ENCODE measurements at regions not wholly inside any gene's neighbourhood (a gene's known extent, or its start where the extent isn't known, plus 50 kb on each side); places are given as distances from the start of the nearest gene placed in this dataset.

DNA sequence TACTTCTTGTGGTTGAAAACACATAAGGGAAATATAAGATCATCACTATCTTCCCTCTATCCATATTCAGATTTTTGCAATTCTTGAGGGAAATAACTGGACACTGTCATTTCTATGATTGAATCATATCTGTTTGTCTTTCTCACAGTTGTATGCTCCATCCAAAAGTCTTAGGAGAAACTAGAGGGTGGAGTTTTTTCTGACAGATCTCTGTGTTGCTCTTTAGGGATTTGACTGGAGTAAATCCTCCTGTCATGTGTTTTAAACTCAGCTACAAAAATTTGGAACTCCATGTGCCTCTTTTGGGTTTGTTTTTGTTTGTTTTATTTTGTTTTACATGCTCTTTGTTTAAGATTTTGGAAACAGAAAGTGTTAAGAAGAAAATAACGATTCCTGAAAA lies 136.5 kb downstream of the SPATA18 start:
- Histone ChIP-seq H3K27me3 (no peaks in the 10 kb centered on the region), H3K9me3 (no peaks in the 10 kb centered on the region), H3K36me3 (no peaks in the 10 kb centered on the region), H3K4me1 (no peaks in the 10 kb centered on the region), H3K4me3 (ENCODE audit: low read depth, low read length) (no peak overlapping the region)
- TF ChIP-seq, protein P1, sequence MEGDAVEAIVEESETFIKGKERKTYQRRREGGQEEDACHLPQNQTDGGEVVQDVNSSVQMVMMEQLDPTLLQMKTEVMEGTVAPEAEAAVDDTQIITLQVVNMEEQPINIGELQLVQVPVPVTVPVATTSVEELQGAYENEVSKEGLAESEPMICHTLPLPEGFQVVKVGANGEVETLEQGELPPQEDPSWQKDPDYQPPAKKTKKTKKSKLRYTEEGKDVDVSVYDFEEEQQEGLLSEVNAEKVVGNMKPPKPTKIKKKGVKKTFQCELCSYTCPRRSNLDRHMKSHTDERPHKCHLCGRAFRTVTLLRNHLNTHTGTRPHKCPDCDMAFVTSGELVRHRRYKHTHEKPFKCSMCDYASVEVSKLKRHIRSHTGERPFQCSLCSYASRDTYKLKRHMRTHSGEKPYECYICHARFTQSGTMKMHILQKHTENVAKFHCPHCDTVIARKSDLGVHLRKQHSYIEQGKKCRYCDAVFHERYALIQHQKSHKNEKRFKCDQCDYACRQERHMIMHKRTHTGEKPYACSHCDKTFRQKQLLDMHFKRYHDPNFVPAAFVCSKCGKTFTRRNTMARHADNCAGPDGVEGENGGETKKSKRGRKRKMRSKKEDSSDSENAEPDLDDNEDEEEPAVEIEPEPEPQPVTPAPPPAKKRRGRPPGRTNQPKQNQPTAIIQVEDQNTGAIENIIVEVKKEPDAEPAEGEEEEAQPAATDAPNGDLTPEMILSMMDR (IDR thresholded peaks at IDR 0.05; ENCODE audit: low read depth, low read length) = no peak
- DNase-seq = no peak

DNA sequence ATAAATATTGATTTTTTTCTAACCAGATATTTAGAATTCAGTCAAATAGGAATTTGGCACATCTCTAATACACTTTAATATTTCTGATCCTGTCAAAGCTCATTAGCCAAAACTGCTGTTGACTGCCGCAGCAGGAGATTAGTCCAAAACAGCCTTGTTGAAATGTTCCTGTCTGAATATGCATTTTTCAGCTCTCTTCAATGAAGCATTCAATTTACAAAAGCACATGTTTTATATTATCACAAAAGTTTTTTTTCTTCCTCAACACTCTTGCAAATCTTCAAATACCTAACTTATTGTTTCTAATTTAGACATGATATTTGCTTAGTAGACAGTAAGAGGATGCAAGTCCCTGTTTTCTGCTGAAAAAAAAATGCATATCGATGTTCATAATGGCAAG lies 140.9 kb downstream of the SPATA18 start:
- Histone ChIP-seq H3K9me3 (no peaks in the 10 kb centered on the region), H3K36me3 (no peaks in the 10 kb centered on the region), H3K27me3 (no peaks in the 10 kb centered on the region), H3K4me1 (no peaks in the 10 kb centered on the region), H3K4me3 (ENCODE audit: low read depth, low read length) (no peak overlapping the region)
- no peak for DNase-seq
- TF ChIP-seq, protein P1 (IDR thresholded peaks at IDR 0.05; ENCODE audit: low read depth, low read length) = no peak

DNA sequence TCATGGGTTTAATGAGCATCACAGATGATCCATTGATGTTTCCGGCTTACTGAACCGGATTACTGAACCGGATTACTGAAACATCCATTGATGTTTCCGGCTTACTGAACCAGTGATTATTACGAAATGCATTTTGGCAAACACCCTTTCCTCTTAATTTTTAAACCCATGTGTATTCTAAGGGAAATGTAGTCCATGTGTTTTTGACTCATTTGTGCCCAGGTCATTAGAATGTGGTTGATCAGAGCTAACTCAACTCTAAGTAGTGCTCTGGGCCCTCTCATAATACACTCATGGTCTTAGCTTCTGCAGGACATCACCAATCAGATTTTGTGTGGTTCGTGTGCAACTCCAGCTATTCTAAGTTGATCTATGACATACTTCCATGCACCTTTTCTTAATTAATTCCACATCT lies 141.6 kb downstream of the SPATA18 start:
- Histone ChIP-seq H3K36me3 (no peaks in the 10 kb centered on the region), H3K27me3 (no peaks in the 10 kb centered on the region), H3K4me3 (ENCODE audit: low read depth, low read length) (no peak overlapping the region), H3K4me1 (no peaks in the 10 kb centered on the region), H3K9me3 (no peaks in the 10 kb centered on the region)
- TF ChIP-seq, protein P1 (IDR thresholded peaks at IDR 0.05; ENCODE audit: low read depth, low read length) = no peak
- no peak for DNase-seq

DNA sequence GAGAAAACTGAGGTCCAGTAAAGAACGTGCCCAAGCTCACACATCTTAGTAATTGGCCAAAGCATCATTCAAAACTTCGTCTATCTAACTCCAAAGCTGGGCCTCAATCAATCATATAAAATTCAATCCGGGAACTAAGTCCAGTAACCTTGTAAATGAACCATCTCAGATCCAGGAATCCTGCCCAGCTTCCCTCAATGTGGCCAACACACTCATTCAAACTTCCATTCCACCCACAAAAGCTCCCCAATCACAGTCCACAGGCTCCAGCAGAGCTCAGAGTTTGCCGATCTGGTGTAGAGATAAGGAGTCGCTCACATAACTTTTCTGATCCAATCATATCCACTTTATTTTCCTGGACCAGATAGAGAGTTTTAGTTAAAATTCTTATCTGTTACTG lies 144.8 kb downstream of the SPATA18 start:
- TF ChIP-seq, protein P1 (IDR thresholded peaks at IDR 0.05; ENCODE audit: low read depth, low read length) = no peak
- H3K27me3 ChIP-seq = no peaks in the 10 kb centered on the region
- H3K9me3 ChIP-seq = no peaks in the 10 kb centered on the region
- H3K4me1 ChIP-seq = no peaks in the 10 kb centered on the region
- no peaks in the 10 kb centered on the region for H3K36me3 ChIP-seq
- no peak for DNase-seq
- no peak overlapping the region for H3K4me3 ChIP-seq (ENCODE audit: low read depth, low read length)

DNA sequence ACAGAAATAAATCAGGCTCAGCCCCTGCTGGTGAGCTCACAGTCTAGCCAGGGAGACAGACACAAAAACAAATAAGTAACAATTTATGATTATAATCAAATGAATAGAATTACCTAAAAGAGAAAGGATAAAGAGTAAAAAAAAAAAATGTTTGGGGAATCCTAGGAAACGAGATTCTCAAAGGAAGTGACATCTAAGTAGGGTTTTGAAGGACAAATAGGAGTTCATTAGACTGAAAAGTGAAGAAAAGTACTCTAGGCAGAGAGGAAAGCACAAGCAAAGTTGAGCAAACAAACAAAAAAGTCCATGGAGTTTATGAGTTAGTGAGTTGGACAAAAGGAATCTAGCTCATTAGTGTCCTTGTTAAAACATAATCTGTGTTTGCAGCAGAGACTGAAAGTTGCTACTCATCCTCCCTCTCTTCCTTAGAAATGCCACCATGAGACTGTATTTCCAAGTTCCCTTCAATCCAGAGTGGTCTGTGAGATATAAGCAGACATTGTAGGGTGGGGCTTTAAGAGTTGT lies 145.6 kb downstream of the SPATA18 start:
- no peak for DNase-seq
- TF ChIP-seq, protein P1 (IDR thresholded peaks at IDR 0.05; ENCODE audit: low read depth, low read length) = no peak
- no peaks in the 10 kb centered on the region for H3K36me3 ChIP-seq
- H3K4me3 ChIP-seq (ENCODE audit: low read depth, low read length) = no peak overlapping the region
- H3K4me1 ChIP-seq = no peaks in the 10 kb centered on the region
- H3K27me3 ChIP-seq = no peaks in the 10 kb centered on the region
- H3K9me3 ChIP-seq = no peaks in the 10 kb centered on the region

DNA sequence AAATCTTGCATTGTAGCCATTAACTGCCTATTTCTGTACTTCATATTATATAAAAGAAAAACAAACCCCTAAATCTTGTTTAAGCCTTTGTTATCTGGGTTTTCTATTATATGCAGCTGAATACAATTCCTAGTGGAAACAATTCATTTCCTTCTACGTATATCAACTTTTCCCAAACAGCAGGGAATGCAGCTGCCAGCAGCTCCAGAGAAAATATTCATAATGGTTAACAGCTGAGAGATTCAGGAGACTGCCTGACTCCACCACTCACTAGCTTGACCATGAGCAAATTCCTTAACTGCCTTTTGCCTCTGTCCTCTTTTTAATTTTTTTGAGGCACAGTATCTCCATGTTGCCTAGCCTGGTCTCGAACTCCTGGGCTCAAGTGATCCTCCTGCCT lies 146.2 kb downstream of the SPATA18 start:
- Histone ChIP-seq H3K4me1 (no peaks in the 10 kb centered on the region), H3K27me3 (no peaks in the 10 kb centered on the region), H3K4me3 (ENCODE audit: low read depth, low read length) (no peak overlapping the region), H3K9me3 (no peaks in the 10 kb centered on the region), H3K36me3 (no peaks in the 10 kb centered on the region)
- no peak for DNase-seq
- TF ChIP-seq, protein P1 (IDR thresholded peaks at IDR 0.05; ENCODE audit: low read depth, low read length) = no peak
